Pancreas (tissue), 10 donors: ENCODE measurements at regions not wholly inside any gene's neighbourhood (a gene's known extent, or its start where the extent isn't known, plus 50 kb on each side); places are given as distances from the start of the nearest gene placed in this dataset.
"Not testable (repeated sequence)": the region's sequence is repeated elsewhere in the genome, so short reads cannot be mapped to it uniquely, and the experiment has no call there.

Source experiments
- ATAC-seq, 4 donors: fragments of 200-7000 bp; cut with Tn5 transposase; one replicate each; pipeline versions ENCODE4 v1.8.0 to v1.9.1; 2020; ENCODE audit warnings: mild to moderate bottlenecking in 4 of 4, moderate library complexity in 4 of 4
- DNase-seq, 6 donors: peaks; one replicate each; pipeline ENCODE4 v3.0.0-alpha.2; 2020
- FAIRE-seq: peaks from 2 replicates; lab custom pipeline; 2012; peaks lifted over from hg19 to GRCh38; lab: Jason Lieb, UNC
- H3K27ac ChIP-seq, 4 donors: fragments of 200-600 bp; sonication (generic); 1 replicate in 3 of 4; 2 replicates in 1 of 4; pipeline versions ENCODE4 v1.5.0 to v1.8.0; 2020
- H3K27me3 ChIP-seq, 4 donors: fragments of 200-600 bp; one replicate each; pipeline ENCODE4 v1.8.0; 2021
- H3K36me3 ChIP-seq, 3 donors: fragments of 200-600 bp; sonication (generic) in 1 of 3; one replicate each; pipeline versions ENCODE4 v1.5.0 to v1.8.0; 2020 to 2021
- H3K4me1 ChIP-seq, 3 donors: fragments of 200-600 bp; one replicate each; pipeline ENCODE4 v1.8.0; 2021
- H3K4me3 ChIP-seq, 4 donors: fragments of 200-600 bp; sonication (generic) in 2 of 4; one replicate each; pipeline versions ENCODE4 v1.5.0 to v1.8.0; 2020 to 2021
- H3K9me3 ChIP-seq, 4 donors: fragments of 200-600 bp; one replicate each; pipeline ENCODE4 v1.8.0; 2021
- CTCF ChIP-seq, 4 donors: fragments of 200-600 bp; sonication (generic) in 3 of 4; IDR thresholded peaks; one replicate each; pipeline versions ENCODE4 v1.5.0 to v1.8.0; 2021; ENCODE audit warnings: antibody characterized with exemption in 4 of 4
- WGBS, 2 donors: extraction: QIAGEN DNeasy Blood & Tissue Kit; methylation state at CpG; one replicate each; pipeline ENCODE4 v1.1.7; 2013; 5-methylcytosine and 5-hydroxymethylcytosine counted together
- intact Hi-C, 3 donors: fragments of 100-400 bp; cut with DNase I; formaldehyde crosslinking; loops; one replicate each; pipeline versions ENCODE4 v1.11.1 to v1.14.2; 2022
- donor health status: healthy with polysubstance abuse.
- donor health status: DM: no; HTN: no; CAD: no; lungs with moderate emphysema.
- donor health status: DM: no; HTN: no; CAD: no.
- donor health status: control.
- donor health status: control.
- donor health status: Bipolar disorder and iron deficiency.
- donor health status: DM: yes; HTN: yes; CAD: no.
- donor health status: DM: no; HTN: no; CAD: no.
- donor health status: DM: no; HTN: no; CAD: no.
- donor health status: DM: yes; HTN: yes; CAD: no.

- no peak for TF ChIP-seq CTCF (IDR thresholded peaks at IDR 0.05)
- H3K27me3 ChIP-seq: no peaks in the 10 kb centered on the region
- H3K27ac ChIP-seq: no peak overlapping the region
- H3K4me1 ChIP-seq: no peaks in the 10 kb centered on the region
- WGBS, 2 donors: 91 to 95% methylated on average over 6 of the region's 6 CpGs
- intact Hi-C loops: no loop called here
- H3K36me3 ChIP-seq: no peaks in the 10 kb centered on the region
- no peaks in the 10 kb centered on the region for H3K9me3 ChIP-seq
- FAIRE-seq (no peak), ATAC-seq (no peak), DNase-seq (no peak)
- no peak overlapping the region for H3K4me3 ChIP-seq
These were observed 465.9 kb upstream of the RASGRP1 start for GRCh38 chr15:39030291-39031070.

- H3K4me3 ChIP-seq: no peak overlapping the region
- no peak for TF ChIP-seq CTCF (IDR thresholded peaks at IDR 0.05)
- ATAC-seq (peak in 1 of 4 donors; percentile 29), DNase-seq (no peak), FAIRE-seq (no peak)
- no peaks in the 10 kb centered on the region for H3K4me1 ChIP-seq
- H3K27me3 ChIP-seq: no peaks in the 10 kb centered on the region
- intact Hi-C loops: no loop called here
- H3K36me3 ChIP-seq: no peaks in the 10 kb centered on the region
- H3K27ac ChIP-seq: no peak overlapping the region
- 78 to 81% methylated on average over 4 of the region's 4 CpGs for WGBS, 2 donors
- H3K9me3 ChIP-seq: no peaks in the 10 kb centered on the region
These were observed 467.0 kb upstream of the RASGRP1 start for GRCh38 chr15:39031596-39031995.

GRCh38 chr15:39034816-39035215 lies 470.2 kb upstream of the RASGRP1 start:
- Histone ChIP-seq H3K36me3 (no peaks in the 10 kb centered on the region), H3K4me1 (no peaks in the 10 kb centered on the region), H3K27ac (no peak overlapping the region), H3K27me3 (no peaks in the 10 kb centered on the region), H3K4me3 (no peak overlapping the region), H3K9me3 (no peaks in the 10 kb centered on the region)
- no peak for DNase-seq
- ATAC-seq: no peak
- no peak for FAIRE-seq
- no peak for TF ChIP-seq CTCF (IDR thresholded peaks at IDR 0.05)
- WGBS, 2 donors: 82 to 83% methylated on average over 2 of the region's 2 CpGs
- intact Hi-C loops: no loop called here

- H3K36me3 ChIP-seq, H3K27ac ChIP-seq, H3K9me3 ChIP-seq, FAIRE-seq, H3K4me3 ChIP-seq, DNase-seq, ATAC-seq, H3K27me3 ChIP-seq, intact Hi-C loops: not testable (repeated sequence)
- WGBS, 2 donors: 94 to 98% methylated on average over 2 of the region's 2 CpGs
- peaks cover 0 to 14% (median 11%) of the 10 kb centered on the region in 3 donors for H3K4me1 ChIP-seq
These were observed 473.0 kb upstream of the RASGRP1 start for GRCh38 chr15:39037611-39038010.

- WGBS, 2 donors: 39 to 51% methylated on average over 3 of the region's 3 CpGs
- intact Hi-C loops: no loop called here
- Histone ChIP-seq H3K27me3 (no peaks in the 10 kb centered on the region), H3K9me3 (no peaks in the 10 kb centered on the region), H3K4me1 (peaks cover 0 to 14% (median 11%) of the 10 kb centered on the region in 3 donors), H3K36me3 (no peaks in the 10 kb centered on the region), H3K4me3 (no peak overlapping the region), H3K27ac (no peak overlapping the region)
- FAIRE-seq: no peak
- no peak for TF ChIP-seq CTCF (IDR thresholded peaks at IDR 0.05)
- DNase-seq: no peak
- ATAC-seq: peak; percentile 60 to 86 (median 85)
These were observed 476.2 kb upstream of the RASGRP1 start for GRCh38 chr15:39040861-39041260.
